MM.1S (cell line): ENCODE measurements at regions not wholly inside any gene's neighbourhood (a gene's known extent, or its start where the extent isn't known, plus 50 kb on each side); places are given as distances from the start of the nearest gene placed in this dataset.

Source experiments
- CTCF ChIP-seq: fragments of 300-600 bp; sonication (generic); IDR thresholded peaks from 2 replicates; pipeline ENCODE4 v1.5.1; 2016; ENCODE audit warnings: antibody characterized with exemption, low read length, mixed read lengths
- EZH2 ChIP-seq: fragments of 300-600 bp; sonication (generic); optimal IDR thresholded peaks from 2 replicates; pipeline ENCODE3; 2017; ENCODE audit warnings: low read depth, mild to moderate bottlenecking, antibody characterized with exemption, low read length, mixed read lengths

- TF ChIP-seq CTCF, result no peak
- TF ChIP-seq EZH2, result no peak
These were observed 234.4 kb downstream of the PTPRU start for GRCh38 chr1:29470788-29471119.
